KMS-11 (cell line): ENCODE measurements at regions not wholly inside any gene's neighbourhood (a gene's known extent, or its start where the extent isn't known, plus 50 kb on each side); places are given as distances from the start of the nearest gene placed in this dataset.

Experiments used
- H2AFZ ChIP-seq: fragments of 200-600 bp; sonication (generic); 2 replicates; pipeline ENCODE4 v1.6.1; 2016; ENCODE audit warnings: antibody characterized with exemption, mixed run types, low read depth
- H3K27ac ChIP-seq: fragments of 200-600 bp; sonication (generic); 2 replicates; pipeline ENCODE4 v1.6.1; 2016; ENCODE audit warnings: mild to moderate bottlenecking, mixed run types
- H3K27me3 ChIP-seq: fragments of 200-600 bp; sonication (generic); 2 replicates; pipeline ENCODE4 v1.6.1; 2017; ENCODE audit warnings: mild to moderate bottlenecking, low read depth, mixed run types, moderate library complexity; ENCODE audit not compliant: insufficient read depth
- H3K36me3 ChIP-seq: fragments of 200-600 bp; sonication (generic); 2 replicates; pipeline ENCODE4 v1.6.1; 2017; ENCODE audit warnings: mild to moderate bottlenecking, mixed run types; ENCODE audit not compliant: insufficient read depth
- H3K4me1 ChIP-seq: fragments of 200-600 bp; sonication (generic); 2 replicates; pipeline ENCODE4 v1.6.1; 2016; ENCODE audit warnings: mild to moderate bottlenecking, low read depth, mixed run types; ENCODE audit not compliant: poor library complexity, severe bottlenecking
- H3K4me2 ChIP-seq: fragments of 200-600 bp; sonication (generic); 2 replicates; pipeline ENCODE4 v1.7.0; 2016; ENCODE audit warnings: mild to moderate bottlenecking, mixed run types
- H3K4me3 ChIP-seq: fragments of 200-600 bp; sonication (generic); IDR thresholded peaks from 2 replicates; pipeline ENCODE4 v1.6.1; 2017; ENCODE audit warnings: low read depth, low read length, mixed read lengths; ENCODE audit not compliant: insufficient read depth
- H3K79me2 ChIP-seq: fragments of 200-600 bp; sonication (generic); 2 replicates; pipeline ENCODE4 v1.6.1; 2016; ENCODE audit warnings: low read depth, mixed run types; ENCODE audit not compliant: insufficient read depth
- H3K9ac ChIP-seq: fragments of 200-600 bp; sonication (generic); 2 replicates; pipeline ENCODE4 v1.6.1; 2016; ENCODE audit warnings: mild to moderate bottlenecking, mixed run types
- H4K20me1 ChIP-seq: fragments of 200-600 bp; sonication (generic); 2 replicates; pipeline ENCODE4 v1.6.1; 2016; ENCODE audit warnings: mild to moderate bottlenecking, mixed run types; ENCODE audit not compliant: insufficient read depth
- CTCF ChIP-seq: fragments of 200-600 bp; sonication (generic); conservative IDR thresholded peaks from 2 replicates; pipeline ENCODE4 v1.6.1; 2017; ENCODE audit warnings: low read depth, mild to moderate bottlenecking, antibody characterized with exemption, low read length, moderate library complexity, mixed read lengths

DNA sequence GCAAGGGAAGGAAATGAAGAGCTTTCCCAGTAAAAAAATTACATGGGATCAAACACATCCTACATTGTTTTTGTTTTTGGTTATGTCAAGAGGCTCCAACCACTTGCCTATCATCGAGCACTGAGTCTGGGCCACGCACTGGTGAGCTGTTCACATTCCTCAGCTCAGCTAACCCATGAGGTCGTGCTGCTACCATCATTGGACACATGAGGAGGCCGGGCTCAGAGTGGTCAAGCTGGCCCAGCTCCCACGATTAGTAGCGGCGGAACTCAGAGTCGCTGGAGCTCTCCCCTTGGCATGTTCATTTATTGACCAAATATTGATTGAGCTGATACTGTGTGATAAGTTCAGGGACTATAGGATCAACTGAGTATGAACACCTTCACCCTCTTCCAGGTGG, 164.9 kb downstream of the CDH26 start:
- no peak for TF ChIP-seq CTCF
- H3K36me3 ChIP-seq, result no peaks in the 10 kb centered on the region
- H3K9ac ChIP-seq, result no peak overlapping the region
- no peaks in the 10 kb centered on the region for H3K27me3 ChIP-seq
- H3K27ac ChIP-seq, result no peak overlapping the region
- H2AFZ ChIP-seq, result no peak overlapping the region
- H4K20me1 ChIP-seq, result no peaks in the 10 kb centered on the region
- H3K4me2 ChIP-seq, result no peak overlapping the region
- no peaks in the 10 kb centered on the region for H3K4me1 ChIP-seq
- no peak overlapping the region for H3K4me3 ChIP-seq
- H3K79me2 ChIP-seq, result no peaks in the 10 kb centered on the region

GRCh38 chr20:60123652-60124051, 165.4 kb downstream of the CDH26 start:
- Histone ChIP-seq H3K4me2 (no peak overlapping the region), H2AFZ (no peak overlapping the region), H3K79me2 (no peaks in the 10 kb centered on the region), H3K4me3 (no peak overlapping the region), H3K27ac (no peak overlapping the region), H3K27me3 (no peaks in the 10 kb centered on the region), H3K4me1 (no peaks in the 10 kb centered on the region), H3K9ac (no peak overlapping the region), H4K20me1 (no peaks in the 10 kb centered on the region), H3K36me3 (no peaks in the 10 kb centered on the region)
- TF ChIP-seq CTCF, result no peak

GRCh38 chr20:60124776-60125381, 166.7 kb downstream of the CDH26 start:
- Histone ChIP-seq H4K20me1 (no peaks in the 10 kb centered on the region), H2AFZ (no peak overlapping the region), H3K9ac (no peak overlapping the region), H3K36me3 (no peaks in the 10 kb centered on the region), H3K79me2 (no peaks in the 10 kb centered on the region), H3K4me2 (no peak overlapping the region), H3K27me3 (no peaks in the 10 kb centered on the region), H3K27ac (no peak overlapping the region), H3K4me1 (no peaks in the 10 kb centered on the region), H3K4me3 (no peak overlapping the region)
- no peak for TF ChIP-seq CTCF

- H4K20me1 ChIP-seq, result no peaks in the 10 kb centered on the region
- no peak overlapping the region for H2AFZ ChIP-seq
- no peaks in the 10 kb centered on the region for H3K36me3 ChIP-seq
- H3K4me1 ChIP-seq, result no peaks in the 10 kb centered on the region
- no peaks in the 10 kb centered on the region for H3K79me2 ChIP-seq
- no peak overlapping the region for H3K27ac ChIP-seq
- no peaks in the 10 kb centered on the region for H3K27me3 ChIP-seq
- H3K9ac ChIP-seq, result no peak overlapping the region
- no peak overlapping the region for H3K4me3 ChIP-seq
- no peak for TF ChIP-seq CTCF
- no peak overlapping the region for H3K4me2 ChIP-seq
Observed at GRCh38 chr20:60125513-60125912, 167.3 kb downstream of the CDH26 start.
